ENCODE measurements at regions not wholly inside any gene's neighbourhood (a gene's known extent, or its start where the extent isn't known, plus 50 kb on each side); places are given as distances from the start of the nearest gene placed in this dataset.

DNA sequence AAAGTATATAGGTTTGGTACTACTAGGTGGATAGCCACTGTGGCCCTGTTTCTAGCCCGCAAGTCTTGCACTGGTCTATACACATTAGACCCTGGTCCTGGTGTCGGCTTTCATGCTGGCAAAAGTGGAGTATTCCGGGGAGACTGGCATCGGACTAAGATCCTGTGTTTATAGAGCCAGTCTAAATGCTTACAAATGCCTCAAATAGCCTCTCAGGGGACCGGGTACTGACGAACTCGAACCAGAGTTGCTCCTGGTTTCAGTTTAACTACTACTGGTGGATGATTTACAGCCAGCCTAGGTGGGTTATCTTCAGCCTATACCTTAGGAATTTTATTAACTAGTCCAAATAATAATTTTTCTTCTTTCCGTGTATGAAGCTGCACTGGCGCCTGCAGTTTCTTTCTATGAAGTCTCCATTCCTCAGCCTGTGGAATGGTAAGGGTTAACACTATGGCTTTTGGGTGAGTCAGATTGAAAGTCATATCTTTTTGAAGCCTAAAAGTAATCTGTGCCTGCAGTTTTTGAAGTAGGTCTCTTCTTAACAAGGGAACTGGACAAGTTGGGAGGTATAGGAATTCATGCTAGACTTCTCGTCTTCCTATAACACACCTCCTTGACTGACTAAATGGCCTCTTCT, 51.3 kb downstream of the OR10H4 start:
- DNase-seq, result no peak

DNA sequence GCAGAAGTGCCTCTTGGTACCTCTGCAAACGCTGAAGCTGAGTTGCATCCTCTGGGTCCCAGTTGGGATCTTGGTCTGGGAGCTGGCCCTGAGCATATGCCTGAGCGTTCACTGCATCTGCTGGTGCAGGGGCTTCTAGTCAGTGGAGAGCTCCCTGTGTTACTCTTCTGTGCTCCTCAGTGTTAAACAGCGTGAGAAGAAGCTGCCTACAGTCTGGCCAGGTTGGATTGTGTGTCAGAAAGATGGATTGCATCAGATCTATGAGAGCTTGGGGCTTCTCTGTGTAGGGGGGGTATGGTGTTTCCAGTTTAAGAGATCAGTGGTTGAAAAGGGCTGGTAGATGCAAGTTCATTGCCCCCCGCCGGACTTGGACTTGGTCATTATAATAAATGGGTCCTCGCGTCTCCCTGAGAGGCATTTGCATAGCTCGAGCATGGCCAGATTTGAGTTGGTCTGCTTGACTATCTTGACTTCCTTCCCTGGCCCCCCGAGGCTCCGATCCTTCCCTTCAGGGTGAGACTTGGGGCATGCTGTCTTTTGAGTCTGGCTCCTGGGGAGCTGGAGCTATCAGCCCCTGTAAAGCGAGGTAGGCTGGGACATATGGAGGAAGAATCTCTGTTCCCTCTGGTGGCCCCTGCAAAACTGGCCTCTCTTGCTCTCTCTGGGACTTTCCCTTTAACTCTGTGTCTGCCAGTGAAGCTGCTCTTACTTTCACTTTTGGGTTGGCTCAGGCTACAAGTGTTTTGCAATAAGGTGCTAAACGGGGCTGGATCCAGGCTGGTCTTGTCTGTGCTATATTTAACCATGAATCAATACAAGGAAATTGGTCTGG, 52.9 kb downstream of the OR10H4 start:
- peak; percentile 45 to 55 for DNase-seq

DNA sequence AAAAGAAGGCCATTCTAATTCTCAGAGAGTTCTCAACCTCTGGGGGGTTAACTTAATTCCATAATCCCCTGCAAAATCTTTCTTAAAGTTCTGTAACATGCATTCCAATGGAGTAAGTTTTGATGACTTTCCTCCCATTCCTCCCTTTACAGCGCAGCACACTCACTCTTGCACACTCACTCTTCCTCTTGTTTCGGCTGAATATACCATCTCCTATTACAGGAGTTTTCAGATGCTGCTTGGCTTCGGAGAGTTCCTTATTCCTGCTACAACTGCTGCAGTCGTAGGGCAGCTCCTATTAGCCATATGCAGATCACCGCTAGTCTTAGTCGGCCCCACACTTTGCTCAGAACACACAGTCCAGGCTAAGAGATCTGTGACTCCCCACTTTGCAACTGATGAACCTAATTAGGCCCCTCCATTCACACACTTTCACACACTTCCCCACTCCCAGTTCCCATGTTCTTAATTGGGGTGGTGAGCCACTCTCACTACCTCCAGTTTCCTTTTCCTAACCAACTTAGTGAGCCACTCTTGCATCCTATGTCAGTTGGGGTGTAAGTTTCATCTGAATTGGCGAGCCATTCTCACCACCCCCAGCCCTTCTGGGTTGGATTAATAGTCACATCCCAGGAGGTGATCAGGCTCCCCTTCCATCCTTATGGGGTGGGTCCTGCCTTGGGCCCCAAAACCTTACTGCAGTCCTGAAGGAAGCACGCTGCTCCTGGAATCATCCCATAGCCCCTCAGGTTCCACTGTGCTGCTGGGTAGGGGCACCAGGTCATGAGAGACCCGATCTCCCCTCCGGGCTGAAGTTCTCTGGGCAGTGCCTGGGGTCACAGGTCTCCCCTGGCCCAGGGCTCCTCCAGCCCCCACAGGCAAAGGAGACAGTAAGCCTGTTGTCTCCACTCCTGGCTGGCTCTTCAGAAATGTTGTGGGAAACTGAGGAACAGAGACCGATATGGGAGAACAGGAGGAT, 53.9 kb downstream of the OR10H4 start:
- DNase-seq, result no peak

DNA sequence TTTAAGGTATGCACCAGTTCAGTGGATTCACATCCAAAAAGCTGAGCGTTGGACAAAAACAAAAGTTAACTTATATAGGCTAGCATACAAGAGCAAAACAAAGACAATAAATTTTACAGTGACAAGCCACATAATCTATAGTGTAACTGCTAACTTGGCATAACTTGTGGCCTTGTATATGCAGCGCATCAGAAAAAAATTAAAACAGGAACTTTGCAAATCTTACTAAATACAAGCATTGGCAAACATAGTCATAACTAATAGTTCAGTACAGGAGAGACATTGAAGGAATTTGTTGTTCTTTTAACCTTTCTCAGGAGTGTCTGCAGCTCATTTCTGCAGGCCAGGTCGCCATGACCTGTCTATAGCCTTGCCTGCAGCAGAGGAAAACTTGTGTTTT, 54.6 kb downstream of the OR10H4 start:
- no peak for DNase-seq

DNA sequence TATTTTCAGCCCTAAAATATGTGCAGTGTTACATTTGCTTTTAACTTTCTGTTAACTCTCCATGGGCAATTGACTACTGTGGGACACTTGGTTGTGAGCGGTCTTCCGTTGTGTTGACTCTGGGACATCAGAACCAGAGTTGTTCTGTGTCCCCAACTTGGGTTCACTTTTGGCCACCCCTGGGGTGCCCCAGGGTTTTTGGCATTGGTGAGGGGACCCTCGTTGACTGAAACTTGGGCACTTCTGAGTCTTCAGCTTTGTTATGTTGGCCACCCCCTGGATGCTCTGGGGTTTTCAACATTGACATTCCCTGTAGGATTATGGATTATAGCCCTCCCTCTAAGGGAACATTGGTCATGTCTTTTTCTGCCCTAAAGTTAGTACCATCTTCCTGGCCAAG, 57.1 kb downstream of the OR10H4 start:
- DNase-seq, result no peak

DNA sequence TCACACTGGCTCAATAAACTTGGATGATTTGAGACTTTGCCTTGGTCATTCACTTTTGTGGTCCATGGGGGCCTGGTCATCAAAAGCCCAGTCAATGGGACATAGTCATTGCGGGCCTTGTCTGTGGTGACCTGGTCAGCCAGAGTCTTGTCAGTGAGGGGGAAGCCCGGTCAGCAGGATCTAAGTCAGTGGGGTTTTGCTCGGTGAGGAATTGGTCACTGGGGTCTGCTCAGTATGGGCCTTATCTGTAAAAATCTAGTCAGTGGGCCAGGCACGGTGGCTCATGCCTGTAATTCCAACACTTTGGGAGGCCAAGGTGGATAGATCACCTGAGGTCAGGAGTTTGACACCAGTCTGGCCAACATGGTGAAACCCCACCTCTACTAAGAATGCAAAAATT, 63.7 kb upstream of the TPM4 start:
- DNase-seq, result no peak

DNA sequence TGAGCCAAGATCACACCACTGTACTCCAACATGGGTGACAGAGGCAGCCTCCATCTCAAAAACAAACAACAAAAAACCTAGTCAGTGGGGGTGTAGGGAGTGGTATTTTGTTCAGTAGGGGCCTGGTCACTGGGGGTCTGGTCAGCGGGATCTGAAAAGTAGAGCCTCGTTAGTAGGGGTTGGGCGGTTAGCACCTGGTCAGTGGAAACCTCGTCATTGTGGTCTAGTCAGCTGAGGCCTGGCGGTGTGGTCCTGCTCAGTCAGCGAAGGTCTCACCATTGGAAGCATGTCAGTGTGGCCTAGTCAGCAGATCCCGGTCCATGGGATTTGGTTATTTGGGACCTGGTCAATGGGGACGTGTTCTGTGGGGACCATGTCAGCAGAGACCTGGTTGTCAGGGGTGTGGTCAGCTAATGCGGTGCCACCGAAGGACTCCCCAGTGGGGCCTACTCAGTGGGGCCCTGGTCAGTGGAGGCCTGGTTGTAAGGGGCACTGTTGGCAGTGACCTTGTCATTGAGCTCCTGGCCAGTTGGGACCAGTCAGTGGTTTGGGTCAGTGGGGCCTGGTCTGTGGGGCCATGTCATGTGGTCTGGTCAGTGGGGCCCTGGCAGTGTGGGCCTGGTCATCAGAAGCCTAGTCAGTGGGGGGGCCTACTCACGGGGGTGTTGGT, 63.0 kb upstream of the TPM4 start:
- DNase-seq, result no peak

DNA sequence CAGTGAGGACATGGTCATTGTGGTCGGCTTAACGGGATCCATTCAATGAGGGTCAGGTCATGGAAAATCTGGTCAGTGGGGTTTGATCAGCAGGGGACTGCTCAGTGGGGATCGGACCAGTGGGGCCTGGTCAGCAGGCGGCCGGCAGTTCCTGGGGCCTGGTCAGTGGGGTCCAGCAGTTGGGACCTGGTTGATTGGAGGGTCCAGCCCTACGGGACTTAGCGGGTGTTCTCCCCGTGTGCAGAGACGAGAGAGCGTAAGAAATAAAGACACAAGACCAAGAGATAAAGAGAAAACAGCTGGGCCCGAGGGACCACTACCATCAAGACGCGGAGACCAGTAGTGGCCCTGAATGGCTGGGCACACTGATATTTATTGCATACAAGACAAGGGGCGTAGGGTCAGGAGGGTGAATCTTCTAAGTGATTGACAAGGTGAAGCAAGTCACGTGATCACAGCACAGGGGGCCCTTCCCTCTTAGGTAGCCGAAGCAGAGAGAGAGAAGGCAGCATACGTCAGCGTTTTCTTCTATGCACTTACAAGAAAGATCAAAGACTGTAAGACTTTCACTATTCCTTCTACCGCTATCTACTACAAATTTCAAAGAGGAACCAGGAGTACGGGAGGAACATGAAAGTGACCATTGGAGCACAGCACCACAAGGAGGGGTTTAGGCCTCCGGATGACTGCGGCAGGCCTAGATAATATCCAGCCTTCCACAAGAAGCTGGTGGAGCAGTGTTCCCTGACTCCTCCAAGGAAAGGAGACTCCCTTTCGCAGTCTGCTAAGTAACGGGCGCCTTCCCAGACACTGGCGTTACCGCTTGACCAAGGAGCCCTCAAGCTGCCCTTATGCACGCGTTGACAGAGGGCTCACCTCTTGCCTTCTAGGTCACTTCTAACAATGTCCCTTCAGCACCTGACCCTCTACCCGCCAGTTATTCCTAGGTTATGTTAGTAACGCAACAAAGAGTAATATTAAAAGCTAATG, 62.1 kb upstream of the TPM4 start:
- DNase-seq, result no peak

DNA sequence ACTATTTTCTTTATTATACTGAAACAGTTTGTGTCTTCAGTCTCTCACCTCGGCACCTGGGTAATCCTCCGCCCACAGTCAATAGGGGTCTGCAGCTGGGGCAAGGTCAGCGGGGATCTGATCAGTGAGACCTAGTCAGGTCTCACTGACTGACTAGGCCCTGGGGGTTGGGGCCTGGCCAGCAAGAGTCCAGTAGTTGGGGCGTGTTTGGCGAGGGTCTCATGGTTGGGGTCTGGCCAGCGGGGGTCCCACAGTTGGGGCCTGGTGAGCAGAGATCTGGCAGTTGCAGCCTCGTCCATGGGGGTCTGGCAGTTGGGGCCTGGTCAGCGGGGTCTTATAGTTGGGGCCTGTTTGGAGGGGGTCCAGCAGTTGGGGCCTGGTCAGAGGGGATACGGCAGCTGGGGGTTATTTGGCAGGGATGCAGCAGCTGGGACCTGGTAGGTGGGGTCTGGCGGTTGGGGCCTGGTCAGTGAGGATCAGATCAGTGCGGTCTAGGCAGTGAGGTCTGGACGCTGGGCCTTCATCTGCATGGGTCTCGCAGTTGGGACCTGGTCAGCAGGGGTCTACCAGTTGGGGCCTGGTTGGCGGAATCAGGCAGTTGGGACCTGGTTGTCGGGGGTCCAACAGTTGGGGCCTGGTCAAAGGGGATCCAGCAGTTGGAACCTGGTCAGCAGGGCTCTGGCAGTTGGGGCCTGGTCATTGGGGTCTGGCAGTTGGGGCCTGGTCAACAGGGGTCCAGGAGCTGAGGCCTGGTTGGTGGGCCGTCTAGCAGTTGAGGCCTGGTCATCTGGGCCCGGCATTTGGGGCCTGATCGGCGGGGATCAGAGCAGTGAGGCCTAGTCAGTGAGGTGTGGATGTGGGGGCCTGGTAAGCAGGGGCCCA, 61.1 kb upstream of the TPM4 start:
- DNase-seq, result no peak

DNA sequence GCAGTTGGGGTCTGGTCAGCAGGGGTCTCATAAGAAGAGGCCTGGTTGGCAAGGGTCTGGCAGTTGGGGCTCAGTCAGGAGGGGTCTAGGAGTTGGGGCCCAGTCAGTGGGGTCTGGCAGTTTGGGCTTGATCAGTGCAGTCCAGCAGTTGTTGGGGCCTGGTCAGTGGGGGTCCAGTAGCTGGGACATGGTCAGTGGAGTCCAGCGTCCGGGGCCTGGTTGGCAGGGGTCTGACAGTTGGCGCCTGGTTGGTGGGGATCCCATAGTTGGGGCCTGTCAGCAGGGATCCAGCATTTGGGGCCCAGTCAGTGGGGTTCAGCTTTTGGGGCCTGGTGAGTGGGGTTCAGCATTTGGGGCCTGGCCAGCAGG, 60.5 kb upstream of the TPM4 start:
- no peak for DNase-seq

DNA sequence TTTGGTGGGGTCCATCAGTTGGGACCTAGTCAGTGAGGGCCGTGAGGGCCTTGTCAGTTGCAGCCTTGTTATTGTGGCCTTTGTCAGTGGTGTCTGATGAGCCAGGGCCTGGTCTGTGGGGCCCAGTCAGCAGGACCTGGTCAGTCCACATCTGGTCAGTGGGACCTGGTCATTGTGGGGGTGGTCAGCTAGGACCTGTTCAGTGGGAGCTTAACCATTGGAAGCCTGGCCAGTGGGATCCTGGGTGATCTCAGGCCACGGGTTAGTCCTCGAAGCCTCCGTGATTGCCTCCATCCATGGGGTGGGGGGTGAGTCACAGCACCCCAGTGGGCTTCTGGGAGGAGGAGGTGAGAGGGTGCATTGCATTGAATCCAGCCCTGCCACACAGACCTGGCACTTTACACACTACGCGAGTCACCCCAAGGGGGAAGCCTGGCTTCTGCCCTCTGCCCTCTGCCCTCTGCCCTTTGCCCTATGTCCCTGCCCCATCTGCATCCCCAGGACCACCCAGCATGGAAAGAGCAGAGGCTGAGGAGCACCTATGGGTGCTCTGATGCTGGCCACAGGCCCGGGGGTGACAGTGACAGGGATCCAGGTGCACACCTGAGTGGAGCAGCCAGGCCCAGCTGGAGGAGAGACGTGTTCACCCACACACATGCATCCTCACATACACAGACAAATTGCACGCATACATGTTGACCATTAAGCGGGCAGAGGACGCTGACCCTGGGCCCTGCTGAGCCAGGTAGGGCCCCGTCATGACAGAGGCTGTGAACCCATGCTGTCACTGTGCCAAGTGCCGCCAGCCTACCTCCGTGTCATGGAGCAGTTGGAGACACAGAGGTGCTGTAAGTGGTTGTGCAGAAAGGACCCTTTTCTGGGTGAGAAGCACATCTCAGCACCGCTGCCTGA, 59.8 kb upstream of the TPM4 start:
- DNase-seq, result no peak

DNA sequence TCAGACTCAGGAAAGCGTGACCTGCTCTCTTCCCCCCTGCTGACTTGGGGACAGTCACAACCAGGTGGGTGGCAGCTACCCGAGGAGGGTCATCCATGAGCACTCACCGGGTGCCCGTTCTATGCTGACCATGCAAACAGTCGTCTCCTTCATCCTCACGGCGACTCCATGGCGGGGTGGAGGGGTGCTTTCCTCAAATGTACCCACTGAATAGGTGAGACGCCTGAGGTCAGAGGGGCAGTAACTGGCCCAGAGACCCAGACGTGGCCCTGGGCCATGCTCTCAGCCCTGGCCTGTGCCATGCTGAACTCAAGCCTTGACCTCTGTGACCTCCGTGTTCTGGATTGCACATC, 59.2 kb upstream of the TPM4 start:
- DNase-seq, result no peak

DNA sequence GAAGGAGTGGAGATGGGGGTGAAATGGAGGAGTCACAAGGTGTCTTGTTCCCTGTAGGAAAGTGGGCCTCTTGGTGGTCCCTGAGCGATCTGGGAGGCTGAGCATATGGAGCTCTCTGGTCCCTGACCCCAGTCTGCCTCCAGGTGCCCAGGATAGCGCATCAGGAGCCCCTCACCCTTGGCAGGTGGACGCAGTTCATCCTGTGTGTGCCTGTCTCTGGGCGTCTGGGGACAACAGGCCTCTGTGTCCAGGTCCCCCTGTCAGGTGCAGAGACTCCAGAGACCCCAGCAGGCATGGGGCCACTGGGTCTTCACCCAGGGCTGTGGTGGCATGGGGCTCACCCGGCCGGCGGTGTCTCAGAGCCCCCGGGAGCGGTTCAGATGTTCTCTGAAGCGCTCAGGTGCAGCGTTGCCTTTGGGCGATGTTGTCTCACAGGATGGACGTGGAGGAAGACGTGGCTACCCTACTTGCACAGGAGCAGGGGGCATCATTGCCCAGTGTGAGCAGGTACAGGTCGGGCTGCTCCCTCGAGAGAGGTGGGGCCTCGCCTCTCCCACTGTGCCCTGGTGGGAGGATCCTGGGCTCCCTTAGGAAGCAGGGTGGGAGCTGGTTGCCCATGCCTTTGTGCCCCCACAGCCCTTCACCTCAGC, 58.1 kb upstream of the TPM4 start:
- no peak for DNase-seq

DNA sequence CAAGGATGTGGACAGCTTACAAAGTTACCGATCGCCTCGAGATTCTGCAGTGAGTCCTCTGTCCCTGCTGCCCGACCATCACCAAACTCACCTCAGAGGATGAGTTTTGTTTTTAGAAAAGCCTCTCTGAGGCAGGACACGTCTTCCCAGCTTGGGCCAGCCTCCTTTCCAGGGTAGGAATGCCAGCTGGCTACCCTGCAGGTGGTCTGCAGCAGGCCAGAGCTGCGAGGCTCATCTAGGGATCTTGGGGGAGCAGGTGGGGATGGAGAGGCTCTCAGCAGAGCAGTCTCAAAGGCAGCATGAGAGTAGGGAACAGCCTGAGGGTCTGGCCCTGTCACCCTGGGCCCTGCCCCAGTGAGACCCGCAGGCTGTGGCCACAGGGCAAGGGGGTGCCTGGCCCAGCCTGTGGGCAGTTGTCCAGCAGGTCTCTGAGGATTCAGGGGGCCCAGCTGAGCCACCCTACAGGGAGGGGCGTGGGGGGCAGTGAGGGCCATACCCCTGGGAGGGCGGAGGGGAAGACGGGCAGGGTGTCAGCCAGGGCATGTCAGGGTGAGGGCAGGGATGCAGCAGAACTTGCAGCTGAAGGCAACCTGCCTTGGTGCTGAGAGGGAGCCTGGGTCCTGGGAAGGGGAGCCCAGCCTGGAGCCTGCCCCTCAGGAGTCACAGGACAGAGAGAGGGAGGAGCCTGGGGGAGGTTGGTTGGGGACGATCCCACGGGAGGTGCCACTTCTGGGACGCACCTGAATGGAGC, 57.3 kb upstream of the TPM4 start:
- no peak for DNase-seq

DNA sequence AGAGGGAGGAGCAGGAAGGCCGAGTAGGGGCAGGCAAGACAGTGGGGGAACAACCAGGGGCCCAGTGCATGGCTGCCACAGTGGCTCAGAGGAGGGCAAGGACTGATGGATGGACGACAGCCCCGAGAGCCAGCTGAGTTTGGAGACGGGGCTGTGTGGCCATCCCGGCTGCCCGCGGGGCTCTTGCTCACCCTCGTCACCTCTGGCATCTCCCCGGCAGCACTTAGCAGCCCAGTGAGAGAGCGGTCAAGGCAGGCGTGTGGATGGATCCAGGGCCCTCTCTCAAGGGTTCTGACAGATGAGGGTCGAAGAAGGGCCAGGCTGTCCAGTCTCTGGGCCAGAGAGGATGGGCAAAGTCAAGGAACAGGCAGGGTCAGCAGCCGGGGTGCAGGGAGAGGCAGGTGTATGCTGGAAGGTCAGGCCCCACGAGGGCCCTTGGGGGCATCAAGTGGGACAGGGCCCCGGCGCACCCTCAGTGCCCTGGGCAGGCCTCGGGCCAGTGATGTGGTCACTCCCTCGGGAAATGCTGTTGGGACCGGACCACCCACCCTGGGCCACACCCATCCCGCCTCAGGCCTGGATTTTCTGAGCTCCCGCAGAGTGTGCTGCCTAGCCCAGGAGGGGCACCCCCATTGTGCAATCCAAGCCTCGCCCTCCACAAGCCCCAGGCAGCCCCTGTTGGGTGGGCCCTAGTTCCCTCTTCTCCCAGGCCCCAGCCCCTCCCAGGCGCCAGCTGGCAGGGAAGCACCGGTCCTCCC, 56.4 kb upstream of the TPM4 start:
- DNase-seq, result no peak

DNA sequence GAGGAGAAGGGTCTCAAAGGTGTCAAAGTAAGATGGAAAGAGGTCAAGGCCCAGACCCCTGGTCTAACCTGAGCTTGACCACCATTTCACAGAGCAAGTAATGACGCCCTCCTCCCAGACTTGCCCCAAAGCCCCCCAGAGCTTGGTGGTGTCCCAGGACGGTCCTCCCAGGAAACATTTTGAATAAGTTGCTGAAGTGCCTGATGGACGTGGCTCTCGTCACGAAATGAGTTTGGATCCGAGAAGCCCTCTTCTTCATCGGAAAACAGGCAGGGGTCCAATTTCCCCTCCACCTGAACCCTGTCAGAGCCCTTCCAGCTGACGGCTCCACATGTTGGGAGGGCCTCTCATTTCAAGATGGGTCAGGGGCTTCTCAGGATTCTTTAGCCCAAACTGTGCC, 54.5 kb upstream of the TPM4 start:
- no peak for DNase-seq

DNA sequence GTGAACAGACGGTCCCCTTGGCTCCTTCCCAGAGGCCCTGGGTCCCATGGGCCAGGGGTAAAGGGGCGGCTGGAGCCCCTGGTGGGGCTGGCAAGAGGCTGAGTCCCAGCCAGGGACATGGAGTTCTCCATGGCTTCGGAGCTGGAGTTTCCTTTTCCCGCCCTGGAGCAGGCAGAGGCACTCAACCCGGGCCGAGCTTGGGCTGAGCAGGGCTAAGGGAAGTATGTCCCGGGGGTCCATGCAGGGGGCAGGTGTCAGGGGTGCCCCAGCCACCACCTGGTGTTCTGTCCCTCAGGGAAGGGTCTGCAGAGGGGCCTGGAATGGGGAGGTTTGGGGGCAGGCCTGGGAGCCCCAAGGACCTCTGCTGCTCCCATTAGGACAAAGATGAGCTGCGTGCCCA, 54.0 kb upstream of the TPM4 start:
- no peak for DNase-seq

DNA sequence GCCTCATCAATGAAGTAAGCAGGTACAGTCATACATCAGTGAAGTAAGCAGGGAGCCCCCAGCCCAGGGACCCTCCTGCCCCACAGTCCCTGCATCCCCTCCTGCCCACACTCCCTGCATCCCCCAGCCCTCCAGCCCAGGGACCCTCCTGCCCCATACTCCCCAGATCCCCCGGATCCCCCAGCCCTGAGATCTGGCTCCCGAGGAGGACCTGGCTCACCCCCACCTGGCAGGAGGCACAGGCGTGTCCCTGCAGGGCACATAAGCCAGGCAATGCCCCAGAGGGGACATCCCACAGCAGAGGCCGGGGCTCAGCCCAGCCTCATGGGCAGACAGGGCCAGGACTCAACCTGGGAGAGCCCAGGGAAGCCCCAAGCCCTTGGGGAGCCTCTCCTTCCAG, 53.6 kb upstream of the TPM4 start:
- DNase-seq, result no peak

Data from CD4-positive, alpha-beta T cell treated with Interleukin-1 beta for 1 hour (primary cell).